Breast epithelium (tissue), 4 donors: ENCODE measurements at regions not wholly inside any gene's neighbourhood (a gene's known extent, or its start where the extent isn't known, plus 50 kb on each side); places are given as distances from the start of the nearest gene placed in this dataset.

Experiments
- DNase-seq, 2 donors: peaks; one replicate each; pipeline ENCODE4 v3.0.0-alpha.2; 2019; ENCODE audit warnings: low spot score in 2 of 2
- H3K27ac ChIP-seq, 2 donors: fragments of 200-600 bp; sonication (generic) in 1 of 2; one replicate each; pipeline ENCODE4 v1.5.1; 2016 to 2019; ENCODE audit warnings: mild to moderate bottlenecking in 1 of 2
- H3K27me3 ChIP-seq, 2 donors: fragments of 200-600 bp; sonication (generic) in 1 of 2; one replicate each; pipeline versions ENCODE4 v1.5.1 to v1.6.0; 2017 to 2019; ENCODE audit warnings: control low read depth in 1 of 2, mild to moderate bottlenecking in 1 of 2
- H3K36me3 ChIP-seq: fragments of 200-600 bp; one replicate; pipeline ENCODE4 v1.5.1; 2019
- H3K4me1 ChIP-seq, 2 donors: fragments of 200-600 bp; sonication (generic); one replicate each; pipeline ENCODE4 v1.5.1; 2016 to 2019; ENCODE audit warnings: control low read depth in 1 of 2
- H3K4me3 ChIP-seq, 3 donors: fragments of 200-600 bp; sonication (generic); 1 replicate in 2 of 3; 2 replicates in 1 of 3; pipeline ENCODE4 v1.5.1; 2016 to 2019; ENCODE audit warnings: mild to moderate bottlenecking in 3 of 3, moderate library complexity in 2 of 3
- H3K9me3 ChIP-seq, 2 donors: fragments of 200-600 bp; sonication (generic) in 1 of 2; one replicate each; pipeline ENCODE4 v1.5.1; 2016 to 2019; ENCODE audit warnings: control low read depth in 1 of 2
- CTCF ChIP-seq, 3 donors: fragments of 450-650 bp; IDR thresholded peaks; one replicate each; pipeline ENCODE4 v1.5.1; 2016 to 2017; ENCODE audit warnings: antibody characterized with exemption in 3 of 3, mild to moderate bottlenecking in 3 of 3, moderate library complexity in 3 of 3
- POLR2A ChIP-seq: fragments of 450-650 bp; IDR thresholded peaks from one replicate; pipeline ENCODE4 v1.6.1; 2016; ENCODE audit warnings: antibody characterized with exemption, mild to moderate bottlenecking, moderate library complexity
- POLR2AphosphoS5 ChIP-seq, 3 donors: sonication (generic); formaldehyde crosslinking; IDR thresholded peaks; one replicate each; pipeline ENCODE4 v1.6.1; 2017; ENCODE audit warnings: antibody characterized with exemption in 3 of 3
- intact Hi-C: fragments of 100-400 bp; cut with DNase I; formaldehyde crosslinking; loops from one replicate; pipeline ENCODE4 v1.15.1; 2023; ENCODE audit warnings: low total_unique reads

GRCh38 chr1:227388214-227389168 lies 70.2 kb upstream of the CDC42BPA start:
- Histone ChIP-seq H3K27ac (no peak overlapping the region), H3K9me3 (no peaks in the 10 kb centered on the region), H3K4me1 (no peaks in the 10 kb centered on the region), H3K36me3 (no peaks in the 10 kb centered on the region), H3K4me3 (no peak overlapping the region), H3K27me3 (no peaks in the 10 kb centered on the region)
- no peak for TF ChIP-seq POLR2AphosphoS5 (IDR thresholded peaks at IDR 0.05)
- no peak for TF ChIP-seq POLR2A
- TF ChIP-seq CTCF (IDR thresholded peaks at IDR 0.05), result no peak
- DNase-seq, result no peak
- intact Hi-C loops, result no loop called here

- no peak overlapping the region for H3K27ac ChIP-seq
- no peaks in the 10 kb centered on the region for H3K4me1 ChIP-seq
- no peaks in the 10 kb centered on the region for H3K9me3 ChIP-seq
- H3K27me3 ChIP-seq, result no peaks in the 10 kb centered on the region
- no peak overlapping the region for H3K4me3 ChIP-seq
- intact Hi-C loops, result no loop called here
- no peaks in the 10 kb centered on the region for H3K36me3 ChIP-seq
- no peak for TF ChIP-seq POLR2A
- TF ChIP-seq POLR2AphosphoS5 (IDR thresholded peaks at IDR 0.05), result no peak
- TF ChIP-seq CTCF (IDR thresholded peaks at IDR 0.05), result no peak
- DNase-seq, result no peak
These were observed 61.2 kb upstream of the CDC42BPA start for GRCh38 chr1:227379555-227379892.

DNA sequence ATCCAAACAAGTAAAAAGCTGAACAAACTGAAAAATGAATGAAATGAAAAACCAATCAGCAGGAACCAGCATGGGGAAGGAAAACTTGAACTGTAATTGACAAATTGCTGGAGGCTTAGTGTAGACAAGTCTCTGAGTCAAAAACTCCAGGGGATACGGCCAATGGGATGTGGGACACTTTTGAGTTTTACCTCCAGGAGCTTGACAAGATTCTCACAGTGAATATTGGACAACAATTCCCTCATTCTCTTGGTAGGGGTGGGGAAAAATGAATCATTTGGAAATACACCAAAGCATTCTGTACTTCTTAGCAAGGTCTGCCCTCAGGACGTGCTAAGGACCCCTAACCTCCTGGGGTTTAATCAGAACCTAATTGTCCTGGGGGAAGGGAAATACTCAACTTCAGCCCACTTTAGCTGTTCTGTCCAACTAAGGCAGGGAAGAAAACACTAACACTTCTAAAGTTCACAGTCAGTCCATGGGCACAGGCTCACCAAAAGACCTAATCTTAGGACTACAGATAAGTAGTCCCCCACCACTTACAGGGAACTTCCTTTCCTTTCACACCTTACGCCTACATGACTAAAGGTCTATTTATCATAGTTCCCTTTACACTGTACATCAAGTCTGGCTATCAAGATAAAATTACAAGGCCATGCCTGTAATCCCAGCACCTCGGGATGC lies 60.7 kb upstream of the CDC42BPA start:
- H3K27ac ChIP-seq, result no peak overlapping the region
- H3K9me3 ChIP-seq, result no peaks in the 10 kb centered on the region
- intact Hi-C loops, result no loop called here
- H3K4me3 ChIP-seq, result no peak overlapping the region
- no peaks in the 10 kb centered on the region for H3K36me3 ChIP-seq
- H3K27me3 ChIP-seq, result no peaks in the 10 kb centered on the region
- DNase-seq, result no peak
- H3K4me1 ChIP-seq, result no peaks in the 10 kb centered on the region
- TF ChIP-seq POLR2A (no peak), POLR2AphosphoS5 (IDR thresholded peaks at IDR 0.05) (no peak), CTCF (IDR thresholded peaks at IDR 0.05) (no peak)

- Histone ChIP-seq H3K36me3 (no peaks in the 10 kb centered on the region), H3K27me3 (no peaks in the 10 kb centered on the region), H3K4me3 (no peak overlapping the region), H3K9me3 (no peaks in the 10 kb centered on the region), H3K4me1 (no peaks in the 10 kb centered on the region), H3K27ac (no peak overlapping the region)
- TF ChIP-seq POLR2AphosphoS5 (IDR thresholded peaks at IDR 0.05) (no peak), POLR2A (no peak), CTCF (IDR thresholded peaks at IDR 0.05) (no peak)
- intact Hi-C loops, result no loop called here
- no peak for DNase-seq
These were observed 59.9 kb upstream of the CDC42BPA start for GRCh38 chr1:227378181-227378580.

DNA sequence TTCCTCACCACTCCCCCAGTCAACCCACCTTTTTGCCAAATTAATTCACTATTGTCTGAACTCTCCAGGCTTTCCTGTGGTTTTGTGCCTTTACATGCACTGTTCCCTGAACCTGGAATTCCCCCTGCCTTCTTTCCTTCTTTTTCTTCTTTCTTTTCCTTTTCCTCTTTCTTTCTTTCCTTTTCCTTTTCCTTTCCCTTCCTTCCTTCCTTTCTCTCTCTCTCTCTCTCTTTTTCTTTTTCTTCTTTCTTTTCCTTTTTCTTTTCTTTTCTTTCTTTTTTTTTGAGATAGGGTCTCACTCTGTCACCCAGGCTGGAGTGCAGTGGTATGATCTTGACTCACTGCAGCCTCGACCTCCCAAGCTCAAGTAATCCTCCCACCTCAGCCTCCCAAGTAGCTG lies 56.6 kb upstream of the CDC42BPA start:
- intact Hi-C loops, result no loop called here

More for the DNA sequence above, 56.6 kb upstream of the CDC42BPA start:
- Histone ChIP-seq H3K4me3 (no peak overlapping the region), H3K4me1 (no peaks in the 10 kb centered on the region), H3K36me3 (no peaks in the 10 kb centered on the region), H3K9me3 (no peaks in the 10 kb centered on the region), H3K27ac (no peak overlapping the region), H3K27me3 (no peaks in the 10 kb centered on the region)
- no peak for DNase-seq
- TF ChIP-seq CTCF (IDR thresholded peaks at IDR 0.05), result no peak
- TF ChIP-seq POLR2A, result no peak
- TF ChIP-seq POLR2AphosphoS5 (IDR thresholded peaks at IDR 0.05), result no peak
